ENCODE measurements at regions not wholly inside any gene's neighbourhood (a gene's known extent, or its start where the extent isn't known, plus 50 kb on each side); places are given as distances from the start of the nearest gene placed in this dataset.

DNA sequence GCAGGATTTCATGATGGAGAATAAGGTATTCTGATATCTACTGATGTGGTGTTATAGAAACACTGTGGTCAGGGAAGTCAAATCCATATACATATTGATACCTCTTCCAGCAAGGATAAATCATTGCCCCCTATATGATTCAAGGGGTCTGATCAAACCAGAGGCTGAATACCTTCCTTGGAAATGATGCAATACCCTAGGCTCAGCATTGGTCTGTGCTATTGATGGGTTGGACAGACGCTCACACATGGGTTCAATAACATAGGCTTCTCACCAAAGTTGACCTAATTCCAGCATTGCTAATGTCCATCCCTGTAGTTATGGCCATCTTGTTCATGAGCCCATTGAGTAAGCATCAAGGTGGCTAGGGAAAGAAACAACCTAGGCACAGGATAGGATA lies 257.0 kb upstream of the USP24 start:
- TF ChIP-seq, protein P1, sequence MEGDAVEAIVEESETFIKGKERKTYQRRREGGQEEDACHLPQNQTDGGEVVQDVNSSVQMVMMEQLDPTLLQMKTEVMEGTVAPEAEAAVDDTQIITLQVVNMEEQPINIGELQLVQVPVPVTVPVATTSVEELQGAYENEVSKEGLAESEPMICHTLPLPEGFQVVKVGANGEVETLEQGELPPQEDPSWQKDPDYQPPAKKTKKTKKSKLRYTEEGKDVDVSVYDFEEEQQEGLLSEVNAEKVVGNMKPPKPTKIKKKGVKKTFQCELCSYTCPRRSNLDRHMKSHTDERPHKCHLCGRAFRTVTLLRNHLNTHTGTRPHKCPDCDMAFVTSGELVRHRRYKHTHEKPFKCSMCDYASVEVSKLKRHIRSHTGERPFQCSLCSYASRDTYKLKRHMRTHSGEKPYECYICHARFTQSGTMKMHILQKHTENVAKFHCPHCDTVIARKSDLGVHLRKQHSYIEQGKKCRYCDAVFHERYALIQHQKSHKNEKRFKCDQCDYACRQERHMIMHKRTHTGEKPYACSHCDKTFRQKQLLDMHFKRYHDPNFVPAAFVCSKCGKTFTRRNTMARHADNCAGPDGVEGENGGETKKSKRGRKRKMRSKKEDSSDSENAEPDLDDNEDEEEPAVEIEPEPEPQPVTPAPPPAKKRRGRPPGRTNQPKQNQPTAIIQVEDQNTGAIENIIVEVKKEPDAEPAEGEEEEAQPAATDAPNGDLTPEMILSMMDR (conservative IDR thresholded peaks at IDR 0.05; ENCODE audit: low read depth, low read length), result no peak
- TF ChIP-seq EZH2 (IDR thresholded peaks at IDR 0.05; ENCODE audit: low read length, unreplicated experiment), result no peak
